ELF-1 (cell line): ENCODE measurements at regions not wholly inside any gene's neighbourhood (a gene's known extent, or its start where the extent isn't known, plus 50 kb on each side); places are given as distances from the start of the nearest gene placed in this dataset.

Source experiments
- DNase-seq: peaks from one replicate; pipeline ENCODE4 v3.0.0-alpha.2; 2016; ENCODE audit warnings: low read depth, low spot score

GRCh38 chr4:127210893-127211649 lies 421.7 kb upstream of the INTU start:
- no peak for DNase-seq

DNA sequence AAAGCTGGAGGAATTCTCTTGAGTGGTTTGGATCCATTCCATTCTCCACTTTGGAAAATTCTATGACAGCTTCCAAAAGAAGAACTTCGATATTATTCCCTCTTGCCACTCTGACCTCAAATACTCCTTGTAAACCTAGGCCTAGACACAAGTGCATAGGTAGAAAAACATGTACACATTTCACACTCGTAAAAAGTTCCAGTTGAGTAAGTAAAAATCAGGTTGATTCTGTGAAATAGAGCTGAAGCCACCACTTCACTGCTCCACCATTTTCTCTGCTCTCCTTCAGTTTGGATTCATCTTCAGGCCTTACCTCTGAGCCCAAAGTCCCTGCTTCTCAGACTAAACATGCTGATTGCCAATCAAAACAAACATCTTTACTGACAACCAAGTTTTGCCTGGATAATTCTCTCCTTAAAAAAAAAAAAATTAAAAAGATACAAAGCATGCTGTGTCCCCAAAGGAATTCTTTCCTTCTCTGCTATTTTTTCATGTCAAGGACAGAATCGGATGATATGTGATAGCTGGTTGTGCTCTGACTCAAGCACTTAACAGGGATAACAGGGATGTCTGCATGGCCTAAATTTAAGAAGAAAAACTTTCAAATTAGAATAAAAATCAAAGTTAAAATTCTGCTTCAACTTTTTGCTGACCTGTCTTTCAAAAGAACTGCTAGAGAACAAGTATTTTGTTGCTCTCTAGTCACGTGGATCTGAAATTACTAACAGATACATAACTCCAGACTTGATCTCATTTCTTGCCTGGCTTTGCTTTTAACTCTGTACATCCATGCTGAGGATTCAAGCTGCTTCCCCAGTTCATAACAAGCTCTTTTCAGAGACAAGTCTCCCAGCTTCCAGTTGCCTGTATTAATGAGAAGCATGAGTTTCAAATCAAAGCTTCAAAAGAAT lies 420.9 kb upstream of the INTU start:
- no peak for DNase-seq

GRCh38 chr4:127212701-127213100 lies 420.1 kb upstream of the INTU start:
- no peak for DNase-seq

- no peak for DNase-seq
These were observed 418.7 kb upstream of the INTU start for GRCh38 chr4:127214016-127214415.

DNA sequence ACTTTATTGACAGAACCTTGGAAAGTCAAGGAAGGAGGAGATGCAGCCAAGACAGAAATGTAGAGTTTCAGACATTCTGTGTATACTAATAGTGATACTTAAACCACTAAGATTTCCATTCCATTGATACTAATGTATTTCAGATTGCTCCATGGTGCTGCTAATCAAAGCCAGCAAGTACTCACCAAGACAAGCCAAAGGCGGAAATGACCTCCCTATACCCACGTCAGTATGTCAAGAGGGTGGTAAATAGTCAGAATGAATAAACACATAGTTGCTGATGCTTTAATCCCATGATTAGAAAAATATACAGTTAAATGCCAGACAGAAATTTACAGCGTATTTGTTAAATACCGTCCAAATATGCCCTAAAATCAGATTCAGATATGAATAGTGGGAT lies 417.8 kb upstream of the INTU start:
- no peak for DNase-seq

- DNase-seq, result no peak
These were observed 415.0 kb upstream of the INTU start for GRCh38 chr4:127217586-127218229.

DNA sequence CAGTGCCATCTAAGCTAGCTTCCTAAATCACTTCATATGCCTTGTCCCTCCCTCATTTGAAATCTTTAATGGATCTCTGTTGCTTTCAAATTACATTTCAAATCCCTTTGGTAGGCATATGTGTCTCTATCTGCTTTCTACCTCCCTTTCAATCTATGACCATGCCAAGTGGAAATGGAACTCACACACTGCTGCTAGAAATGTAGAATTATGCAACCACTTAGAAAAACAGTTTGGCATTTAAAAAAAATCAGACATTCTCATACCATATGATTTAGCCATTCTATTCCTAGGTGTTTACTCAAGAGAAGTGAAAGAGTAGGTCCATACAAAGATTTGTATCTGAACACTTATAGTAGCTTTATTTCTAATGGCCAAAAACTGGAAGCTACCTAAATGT lies 413.5 kb upstream of the INTU start:
- no peak for DNase-seq

DNA sequence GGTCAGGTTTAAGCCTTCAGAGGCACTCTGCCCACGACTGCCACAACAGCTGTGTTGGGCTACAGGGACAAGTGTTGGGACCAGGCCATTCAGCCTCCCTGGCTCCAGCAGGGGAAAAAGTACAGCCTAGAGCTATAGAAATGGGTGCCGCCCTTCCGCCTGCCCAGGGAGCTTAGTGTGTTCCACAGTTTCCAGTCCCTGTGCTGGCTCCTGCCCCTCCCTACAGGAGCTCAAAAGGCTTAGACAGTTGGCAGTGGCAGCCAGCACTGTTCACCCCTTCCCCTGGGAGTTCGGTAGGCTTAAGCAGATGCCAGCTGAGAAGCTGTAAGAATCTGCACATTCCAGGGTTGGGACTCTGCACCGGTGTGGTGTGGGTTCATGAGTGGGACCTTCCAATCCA lies 408.2 kb upstream of the INTU start:
- DNase-seq, result no peak

DNA sequence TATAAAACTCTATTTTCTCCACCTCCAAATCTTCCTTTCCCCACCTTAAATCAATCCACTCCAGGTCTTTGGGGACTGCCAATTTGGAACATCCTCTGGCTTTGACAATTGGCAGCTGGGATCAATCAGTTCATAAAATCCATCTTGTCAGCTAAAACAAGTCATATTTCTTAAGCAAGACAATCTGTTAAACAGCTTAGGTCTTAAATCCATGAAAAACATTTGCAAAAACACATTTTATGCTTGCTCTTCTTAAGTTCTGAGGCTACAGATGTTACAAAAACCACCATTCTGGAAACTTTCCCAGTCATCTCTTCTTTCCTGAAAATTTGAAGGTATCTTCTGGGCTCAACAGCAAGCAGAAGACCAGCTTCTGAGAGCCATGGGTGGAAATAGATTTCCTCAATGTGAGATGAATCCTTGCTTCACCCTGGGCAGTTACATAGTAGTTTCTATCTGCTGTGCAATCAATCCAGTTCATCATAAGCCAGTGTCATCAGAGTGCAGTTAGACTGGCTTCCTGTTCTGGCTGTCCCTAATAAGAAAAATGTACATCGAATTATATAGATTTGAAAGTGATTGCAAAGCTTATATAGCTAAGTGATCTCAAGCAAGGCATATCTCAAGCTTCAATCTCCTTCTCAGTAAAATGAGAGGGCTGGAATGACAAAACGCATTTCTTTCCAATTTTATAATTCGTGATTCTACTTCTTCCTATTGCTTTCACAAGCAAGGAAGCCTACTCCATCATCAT lies 402.7 kb upstream of the INTU start:
- DNase-seq, result no peak

DNA sequence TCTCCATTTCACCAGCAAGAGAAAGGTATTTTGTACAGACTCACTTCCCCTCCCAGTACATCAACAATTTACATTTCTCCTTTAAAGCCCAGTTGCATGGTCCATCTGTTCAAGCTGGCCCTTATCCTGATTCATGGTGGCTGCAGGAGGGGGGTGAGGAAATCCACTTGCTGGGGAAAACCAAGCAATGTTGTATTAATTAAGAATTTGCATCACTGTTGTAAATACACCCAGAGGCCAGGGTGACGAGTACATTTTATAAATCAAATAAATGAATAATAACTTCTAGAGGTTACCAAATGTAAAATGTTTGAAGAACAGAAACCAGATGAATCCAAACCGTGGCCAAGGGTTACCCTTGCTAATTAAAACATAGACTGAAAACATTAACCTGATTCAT lies 395.9 kb upstream of the INTU start:
- DNase-seq, result no peak

- no peak for DNase-seq
These were observed 395.2 kb upstream of the INTU start for GRCh38 chr4:127237581-127237980.

- DNase-seq, result no peak
These were observed 393.7 kb upstream of the INTU start for GRCh38 chr4:127238956-127239475.

GRCh38 chr4:127239902-127240763 lies 392.6 kb upstream of the INTU start:
- no peak for DNase-seq

DNA sequence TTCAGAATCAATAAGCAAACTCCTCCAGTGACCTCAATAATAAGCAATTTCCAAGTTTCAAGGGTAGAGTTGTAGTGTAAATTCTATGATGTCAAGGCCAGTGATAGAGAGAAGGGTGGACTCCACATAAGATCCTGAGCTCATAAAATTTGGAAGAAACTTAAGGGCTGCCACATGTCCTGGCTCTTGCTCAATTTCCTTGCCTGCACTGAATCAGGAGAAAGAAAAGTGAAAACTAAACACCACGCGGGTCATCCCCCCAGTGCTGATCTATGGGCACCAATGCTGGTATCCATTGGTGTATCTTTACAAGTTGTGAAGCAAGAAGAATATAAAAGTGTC lies 392.0 kb upstream of the INTU start:
- no peak for DNase-seq

DNA sequence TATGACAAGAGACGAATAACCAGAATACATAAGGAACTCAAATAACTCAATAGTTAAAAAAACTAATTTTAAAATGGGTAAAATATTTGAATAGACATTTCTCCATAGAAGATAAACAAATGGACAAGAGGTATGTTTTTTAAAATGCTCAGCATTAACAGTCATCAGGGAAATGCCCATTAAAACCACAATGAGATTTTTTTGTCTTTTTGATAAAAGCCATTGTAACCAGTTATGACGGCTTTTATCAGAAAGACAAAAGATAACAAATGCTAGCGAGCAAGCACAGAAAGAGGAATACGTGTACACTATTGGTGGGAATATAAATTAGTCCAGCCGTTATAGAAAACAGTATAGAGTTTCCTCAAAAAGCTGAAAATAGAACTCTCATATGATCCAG lies 388.2 kb upstream of the INTU start:
- no peak for DNase-seq

GRCh38 chr4:127246963-127247952 lies 385.5 kb upstream of the INTU start:
- no peak for DNase-seq

- no peak for DNase-seq
These were observed 383.5 kb upstream of the INTU start for GRCh38 chr4:127249066-127249766.

DNA sequence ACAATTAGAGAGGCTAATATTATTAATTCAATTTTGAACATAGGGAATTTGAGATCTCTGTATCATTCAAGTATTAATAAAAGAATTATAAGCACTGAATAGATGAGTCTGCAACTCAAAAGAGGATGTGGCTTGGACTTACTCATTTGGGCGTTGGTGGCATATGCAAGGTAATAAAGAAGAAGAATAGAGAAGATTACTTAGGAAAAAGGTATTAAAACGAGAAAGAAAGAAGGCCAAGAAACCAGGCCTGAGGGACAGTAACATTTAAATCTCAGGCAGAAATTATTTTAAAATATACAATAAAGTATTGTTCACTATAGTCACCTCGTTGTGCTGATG lies 383.0 kb upstream of the INTU start:
- DNase-seq, result no peak

DNA sequence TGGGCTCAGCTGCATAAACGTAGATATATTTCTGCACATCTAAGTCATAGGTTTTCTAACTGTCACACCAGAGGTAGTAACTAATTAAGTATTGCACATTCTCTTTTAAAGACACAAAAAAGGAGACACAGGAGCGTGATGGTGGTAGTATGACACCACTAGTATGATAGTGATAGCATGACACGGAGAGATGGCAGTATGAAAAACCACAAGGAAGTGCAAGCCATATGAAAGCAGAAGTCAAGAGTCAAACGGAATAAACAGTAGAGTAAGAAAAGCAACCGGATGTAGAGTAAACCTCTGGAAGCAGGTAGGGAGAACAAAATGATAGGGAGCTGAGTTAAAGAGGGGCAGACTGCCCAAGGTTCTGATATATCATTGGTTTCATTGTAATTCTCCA lies 382.2 kb upstream of the INTU start:
- no peak for DNase-seq
